Glutamatergic neuron (in vitro differentiated cells): ENCODE measurements at regions not wholly inside any gene's neighbourhood (a gene's known extent, or its start where the extent isn't known, plus 50 kb on each side); places are given as distances from the start of the nearest gene placed in this dataset.

ENCODE experiments used
- DNase-seq: peaks from one replicate; pipeline ENCODE4 v3.0.0; 2022
- H3K27ac Mint-ChIP-seq: one replicate; pipeline ENCODE4 v1.8.0; 2020; ENCODE audit warnings: mild to moderate bottlenecking, mixed read lengths, inconsistent platforms; ENCODE audit not compliant: unreplicated experiment
- H3K27me3 Mint-ChIP-seq: one replicate; pipeline ENCODE4 v1.8.0; 2020; ENCODE audit warnings: mild to moderate bottlenecking, moderate library complexity, mixed read lengths, inconsistent platforms; ENCODE audit not compliant: unreplicated experiment
- H3K36me3 Mint-ChIP-seq: one replicate; pipeline ENCODE4 v1.8.0; 2020; ENCODE audit warnings: mild to moderate bottlenecking, mixed read lengths, inconsistent platforms; ENCODE audit not compliant: unreplicated experiment
- H3K4me1 Mint-ChIP-seq: one replicate; pipeline ENCODE4 v1.8.0; 2020; ENCODE audit warnings: mild to moderate bottlenecking, low read depth, mixed read lengths, inconsistent platforms; ENCODE audit not compliant: unreplicated experiment
- H3K4me3 Mint-ChIP-seq: one replicate; pipeline ENCODE4 v1.8.0; 2020; ENCODE audit warnings: mild to moderate bottlenecking, mixed read lengths, inconsistent platforms; ENCODE audit not compliant: unreplicated experiment
- H3K9me3 Mint-ChIP-seq: one replicate; pipeline ENCODE4 v1.8.0; 2020; ENCODE audit warnings: mild to moderate bottlenecking, moderate library complexity, mixed read lengths, inconsistent platforms; ENCODE audit not compliant: unreplicated experiment
- CTCF ChIP-seq: fragments of 200-600 bp; sonication (generic); IDR thresholded peaks from one replicate; pipeline ENCODE4 v1.5.0; 2021; ENCODE audit not compliant: partially characterized antibody, unreplicated experiment

GRCh38 chr9:135010586-135010860 lies 76.9 kb upstream of the OLFM1 start:
- H3K27ac Mint-ChIP-seq: no peak overlapping the region
- DNase-seq: no peak
- peaks cover under 1% of the 10 kb centered on the region for H3K27me3 Mint-ChIP-seq
- TF ChIP-seq CTCF: no peak
- peaks cover 2% of the 10 kb centered on the region for H3K4me1 Mint-ChIP-seq
- peaks cover 4% of the 10 kb centered on the region for H3K36me3 Mint-ChIP-seq
- no peak overlapping the region for H3K4me3 Mint-ChIP-seq
- H3K9me3 Mint-ChIP-seq: peaks cover 2% of the 10 kb centered on the region

GRCh38 chr9:135010921-135011320 lies 76.5 kb upstream of the OLFM1 start:
- no peak for TF ChIP-seq CTCF
- DNase-seq: peak; percentile 35
- Mint-ChIP-seq H3K27me3 (peaks cover 4% of the 10 kb centered on the region), H3K36me3 (peaks cover 3% of the 10 kb centered on the region), H3K4me3 (no peak overlapping the region), H3K9me3 (peaks cover 2% of the 10 kb centered on the region), H3K4me1 (peaks cover 2% of the 10 kb centered on the region), H3K27ac (no peak overlapping the region)

GRCh38 chr9:135012166-135012565 lies 75.3 kb upstream of the OLFM1 start:
- DNase-seq: no peak
- Mint-ChIP-seq H3K4me3 (no peak overlapping the region), H3K36me3 (no peaks in the 10 kb centered on the region), H3K27ac (no peak overlapping the region), H3K9me3 (no peaks in the 10 kb centered on the region), H3K4me1 (peaks cover 2% of the 10 kb centered on the region), H3K27me3 (peaks cover 4% of the 10 kb centered on the region)
- no peak for TF ChIP-seq CTCF

GRCh38 chr9:135014311-135015010 lies 73.0 kb upstream of the OLFM1 start:
- DNase-seq: no peak
- Mint-ChIP-seq H3K27me3 (peaks cover 7% of the 10 kb centered on the region), H3K9me3 (peaks cover 9% of the 10 kb centered on the region), H3K4me3 (no peak overlapping the region), H3K27ac (no peak overlapping the region), H3K36me3 (no peaks in the 10 kb centered on the region), H3K4me1 (peaks cover 2% of the 10 kb centered on the region)
- no peak for TF ChIP-seq CTCF

- Mint-ChIP-seq H3K27ac (no peak overlapping the region), H3K27me3 (peaks cover 8% of the 10 kb centered on the region), H3K4me3 (no peak overlapping the region), H3K4me1 (peaks cover 2% of the 10 kb centered on the region), H3K9me3 (peaks cover 9% of the 10 kb centered on the region), H3K36me3 (peaks cover 4% of the 10 kb centered on the region)
- TF ChIP-seq CTCF: no peak
- DNase-seq: no peak
These were observed 72.4 kb upstream of the OLFM1 start for GRCh38 chr9:135015096-135015495.
